Colonic mucosa (tissue), 4 donors: ENCODE measurements at regions not wholly inside any gene's neighbourhood (a gene's known extent, or its start where the extent isn't known, plus 50 kb on each side); places are given as distances from the start of the nearest gene placed in this dataset.

Experiments
- DNase-seq: peaks from one replicate; pipeline ENCODE4 v3.0.0-alpha.2; 2020
- H3K27ac ChIP-seq: fragments of 200-600 bp; one replicate; pipeline ENCODE4 v1.8.0; 2021
- H3K27me3 ChIP-seq: fragments of 200-600 bp; one replicate; pipeline ENCODE4 v1.8.0; 2021
- H3K36me3 ChIP-seq: fragments of 200-600 bp; one replicate; pipeline ENCODE4 v1.8.0; 2021
- H3K4me1 ChIP-seq: fragments of 200-600 bp; one replicate; pipeline ENCODE4 v1.8.0; 2021; ENCODE audit warnings: mild to moderate bottlenecking
- H3K4me3 ChIP-seq: fragments of 200-600 bp; one replicate; pipeline ENCODE4 v1.8.0; 2021
- H3K9ac ChIP-seq, 2 donors: one replicate each; pipeline ENCODE4 v1.7.0; 2013; ENCODE audit warnings: control low read depth in 2 of 2, low read depth in 2 of 2, low read length in 2 of 2
- H3K9me3 ChIP-seq: fragments of 200-600 bp; one replicate; pipeline ENCODE4 v1.8.0; 2021
- intact Hi-C: fragments of 100-400 bp; cut with DNase I; formaldehyde crosslinking; loops from one replicate; pipeline ENCODE4 v1.14.1; 2022
- TF ChIP-seq, protein P1 (sequence below): fragments of 200-600 bp; IDR thresholded peaks from one replicate; pipeline ENCODE4 v1.8.0; 2022; ENCODE audit warnings: antibody characterized with exemption, mild to moderate bottlenecking
- donor health status: healthy.
- donor health status: DM: no; HTN: no; CAD: no.
- donor health status: DM: no; HTN: no; CAD: no.

DNA sequence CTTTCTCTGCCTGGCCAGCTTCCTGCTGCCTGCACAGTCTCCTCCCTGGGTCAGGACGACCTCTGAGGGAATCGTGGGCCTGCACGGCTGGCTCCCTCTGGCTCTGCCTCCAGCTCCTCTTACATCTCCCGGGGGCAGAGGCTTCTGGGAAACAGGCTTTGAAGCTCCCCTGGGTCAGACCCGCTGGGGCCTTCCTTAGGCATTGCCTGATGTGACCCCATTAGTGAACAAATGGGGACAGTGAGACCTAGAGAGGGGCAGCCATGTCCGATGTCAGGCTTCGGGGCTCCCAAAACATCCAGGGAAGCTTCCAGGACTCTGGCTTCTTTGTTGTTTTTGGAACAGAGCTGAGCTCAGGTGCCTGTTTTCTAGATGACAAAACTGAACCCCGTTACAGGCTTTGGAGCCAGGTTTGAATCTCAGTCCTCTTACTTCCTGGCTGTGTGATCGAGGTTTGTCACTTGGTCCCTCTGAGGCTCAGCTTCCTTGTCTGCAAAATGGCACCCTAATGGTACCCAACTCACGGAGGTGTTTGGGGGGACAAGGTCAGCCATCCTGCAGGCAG lies 94.3 kb downstream of the CEBPB start:
- Histone ChIP-seq H3K9ac (no peak overlapping the region), H3K4me1 (no peaks in the 10 kb centered on the region)

DNA sequence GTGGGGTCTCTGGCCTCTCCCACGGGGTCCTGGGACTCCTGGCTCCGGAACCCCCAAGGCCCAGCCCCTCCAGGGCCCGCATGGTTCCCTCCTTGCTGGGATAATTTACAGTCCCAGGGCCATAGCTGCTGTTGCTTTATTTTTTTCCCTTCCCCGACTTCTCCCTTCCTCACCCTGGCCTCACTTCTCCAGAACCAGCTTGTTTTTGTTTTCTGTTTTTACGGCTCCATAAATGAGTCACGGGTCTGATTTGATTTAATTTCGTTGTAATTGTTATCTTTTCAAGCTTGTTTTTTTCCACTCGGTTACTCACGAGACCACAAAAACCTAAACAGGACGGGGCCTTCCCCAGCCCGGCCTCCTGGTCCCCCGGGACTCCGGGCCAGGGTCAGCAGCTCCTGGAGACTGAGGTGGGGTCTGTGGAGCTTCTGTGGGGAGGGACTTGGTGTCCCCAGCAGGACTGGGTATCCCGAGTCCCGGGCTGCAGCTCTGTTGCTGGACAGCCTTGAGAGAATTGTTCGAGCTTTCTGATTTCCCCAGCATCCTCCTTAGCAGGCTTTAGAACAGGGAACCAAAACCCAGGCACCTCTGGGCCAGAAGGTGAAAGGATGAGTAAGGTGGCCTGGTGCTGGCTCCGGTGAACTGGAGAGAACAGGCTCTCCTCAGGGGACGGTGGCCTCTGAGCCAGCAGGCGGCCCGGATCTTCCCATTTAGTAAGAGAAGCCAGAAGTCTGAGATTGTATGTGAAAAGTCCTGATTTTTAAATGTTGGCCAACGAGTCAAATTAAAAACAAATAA lies 94.9 kb downstream of the CEBPB start:
- Histone ChIP-seq H3K9ac (peak overlapping the region in 1 of 2 donors; percentile 56), H3K4me1 (no peaks in the 10 kb centered on the region)
- intact Hi-C loops, result no loop called here

More for the DNA sequence above, 94.3 kb downstream of the CEBPB start:
- intact Hi-C loops, result no loop called here
- Histone ChIP-seq H3K4me3 (no peak overlapping the region), H3K9me3 (no peaks in the 10 kb centered on the region), H3K36me3 (no peaks in the 10 kb centered on the region), H3K27me3 (no peaks in the 10 kb centered on the region), H3K27ac (peak overlapping the region; percentile 56)
- TF ChIP-seq, protein P1, sequence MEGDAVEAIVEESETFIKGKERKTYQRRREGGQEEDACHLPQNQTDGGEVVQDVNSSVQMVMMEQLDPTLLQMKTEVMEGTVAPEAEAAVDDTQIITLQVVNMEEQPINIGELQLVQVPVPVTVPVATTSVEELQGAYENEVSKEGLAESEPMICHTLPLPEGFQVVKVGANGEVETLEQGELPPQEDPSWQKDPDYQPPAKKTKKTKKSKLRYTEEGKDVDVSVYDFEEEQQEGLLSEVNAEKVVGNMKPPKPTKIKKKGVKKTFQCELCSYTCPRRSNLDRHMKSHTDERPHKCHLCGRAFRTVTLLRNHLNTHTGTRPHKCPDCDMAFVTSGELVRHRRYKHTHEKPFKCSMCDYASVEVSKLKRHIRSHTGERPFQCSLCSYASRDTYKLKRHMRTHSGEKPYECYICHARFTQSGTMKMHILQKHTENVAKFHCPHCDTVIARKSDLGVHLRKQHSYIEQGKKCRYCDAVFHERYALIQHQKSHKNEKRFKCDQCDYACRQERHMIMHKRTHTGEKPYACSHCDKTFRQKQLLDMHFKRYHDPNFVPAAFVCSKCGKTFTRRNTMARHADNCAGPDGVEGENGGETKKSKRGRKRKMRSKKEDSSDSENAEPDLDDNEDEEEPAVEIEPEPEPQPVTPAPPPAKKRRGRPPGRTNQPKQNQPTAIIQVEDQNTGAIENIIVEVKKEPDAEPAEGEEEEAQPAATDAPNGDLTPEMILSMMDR, result no peak
- no peak for DNase-seq

DNA sequence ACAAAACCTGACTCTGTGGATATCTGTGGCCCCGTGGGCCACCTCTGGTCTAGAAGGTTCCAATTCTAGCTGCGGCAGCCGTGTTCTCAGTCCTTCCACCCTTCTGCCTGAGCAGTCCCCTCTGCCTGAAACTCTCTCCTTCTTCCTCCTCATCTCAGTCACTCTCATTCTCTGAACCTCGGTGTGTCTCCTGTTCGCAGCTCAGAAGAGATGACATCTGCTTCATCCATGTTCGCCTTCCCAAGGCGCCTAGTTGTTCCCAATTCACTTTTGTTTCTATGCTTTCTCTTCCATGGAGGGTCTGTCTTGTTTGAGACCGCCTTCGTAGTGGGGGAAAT lies 95.5 kb downstream of the CEBPB start:
- Histone ChIP-seq H3K4me1 (no peaks in the 10 kb centered on the region), H3K4me3 (no peak overlapping the region), H3K9ac (peak overlapping the region in 1 of 2 donors; percentile 56), H3K27ac (peak overlapping the region; percentile 56), H3K36me3 (no peaks in the 10 kb centered on the region), H3K27me3 (no peaks in the 10 kb centered on the region), H3K9me3 (no peaks in the 10 kb centered on the region)
- DNase-seq, result no peak
- intact Hi-C loops, result no loop called here
- TF ChIP-seq, protein P1, result no peak

More for the DNA sequence above, 94.9 kb downstream of the CEBPB start:
- Histone ChIP-seq H3K9me3 (no peaks in the 10 kb centered on the region), H3K27ac (peak overlapping the region; percentile 56), H3K27me3 (no peaks in the 10 kb centered on the region), H3K4me3 (no peak overlapping the region), H3K36me3 (no peaks in the 10 kb centered on the region)
- TF ChIP-seq, protein P1, result no peak
- no peak for DNase-seq

DNA sequence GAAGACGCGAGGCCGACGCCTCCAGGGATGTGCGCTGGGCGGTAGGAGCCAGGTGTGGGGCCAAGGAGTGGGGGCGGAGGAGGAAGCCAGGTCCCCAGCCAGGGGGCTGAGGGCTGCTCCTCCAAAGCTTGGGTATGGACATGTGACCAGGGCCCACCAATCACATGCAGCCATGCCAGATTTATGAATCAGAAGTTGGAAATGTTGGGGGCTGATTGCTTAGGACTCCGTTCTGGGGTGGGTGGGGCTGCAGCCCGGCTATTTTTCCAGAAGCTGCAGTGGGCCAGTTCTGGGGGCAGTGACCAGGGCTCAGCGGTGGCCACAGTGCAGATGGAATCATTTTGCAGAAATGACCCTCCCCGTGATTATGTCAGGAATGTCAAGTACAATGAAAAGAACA lies 96.0 kb downstream of the CEBPB start:
- intact Hi-C loops, result no loop called here
- TF ChIP-seq, protein P1, result no peak
- no peaks in the 10 kb centered on the region for H3K27me3 ChIP-seq
- H3K36me3 ChIP-seq, result no peaks in the 10 kb centered on the region
- H3K27ac ChIP-seq, result peak overlapping the region; percentile 56
- no peak overlapping the region for H3K4me3 ChIP-seq
- DNase-seq, result no peak
- no peaks in the 10 kb centered on the region for H3K4me1 ChIP-seq
- no peaks in the 10 kb centered on the region for H3K9me3 ChIP-seq
- no peak overlapping the region for H3K9ac ChIP-seq

DNA sequence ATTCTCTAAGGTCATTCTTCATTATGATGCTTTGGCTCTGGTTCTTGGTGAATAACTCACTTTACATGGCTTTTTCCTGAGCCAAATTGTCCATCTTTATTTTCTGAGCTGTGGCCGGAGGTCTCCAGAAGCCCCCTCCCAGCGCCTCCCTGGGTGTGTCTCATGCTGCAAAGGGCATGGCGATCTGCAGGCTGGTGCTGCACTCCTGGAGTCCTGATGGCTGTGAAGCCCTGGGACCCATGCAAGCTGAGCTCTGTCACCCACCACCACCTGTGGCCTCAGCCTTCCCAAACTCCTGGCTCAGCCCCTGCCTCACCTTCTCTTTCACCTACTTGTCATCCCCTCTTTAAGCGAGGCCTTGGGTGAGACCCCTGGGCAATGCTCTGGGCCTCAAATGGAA lies 96.9 kb downstream of the CEBPB start:
- Histone ChIP-seq H3K9me3 (no peaks in the 10 kb centered on the region), H3K4me1 (no peaks in the 10 kb centered on the region), H3K36me3 (no peaks in the 10 kb centered on the region), H3K9ac (no peak overlapping the region), H3K4me3 (no peak overlapping the region), H3K27ac (no peak overlapping the region), H3K27me3 (no peaks in the 10 kb centered on the region)
- intact Hi-C loops, result no loop called here
- TF ChIP-seq, protein P1, result no peak
- DNase-seq, result no peak
